ENCODE measurements at regions not wholly inside any gene's neighbourhood (a gene's known extent, or its start where the extent isn't known, plus 50 kb on each side); places are given as distances from the start of the nearest gene placed in this dataset.

GRCh38 chr11:131025020-131025419, 108.7 kb upstream of the SNX19 start:
- no peak for TF ChIP-seq EZH2 (IDR thresholded peaks at IDR 0.05; ENCODE audit: borderline replicate concordance, low read depth, low read length, severe bottlenecking)
- peak; percentile 54 for TF ChIP-seq CTCF (IDR thresholded peaks at IDR 0.05; ENCODE audit: borderline replicate concordance, extremely low read depth, low read length, poor library complexity, severe bottlenecking)
- peaks cover 4% of the 10 kb centered on the region for H3K27me3 ChIP-seq (ENCODE audit: insufficient read depth, low read length, poor library complexity)
- no peak overlapping the region for H2AFZ ChIP-seq (ENCODE audit: low read depth, low read length)
- no peaks in the 10 kb centered on the region for H3K9me3 ChIP-seq (ENCODE audit: insufficient read depth, low read length, severe bottlenecking)
- H3K4me2 ChIP-seq (ENCODE audit: insufficient read depth, low read length) = no peak overlapping the region
- H4K20me1 ChIP-seq (ENCODE audit: insufficient read depth, low read length) = no peaks in the 10 kb centered on the region
- H3K27ac ChIP-seq (ENCODE audit: low read length) = no peak overlapping the region
- H3K36me3 ChIP-seq (ENCODE audit: insufficient read depth, low read length) = no peaks in the 10 kb centered on the region
- no peak overlapping the region for H3K9ac ChIP-seq (ENCODE audit: low read depth, low read length)
- DNase-seq (no peak), ATAC-seq (ENCODE audit: insufficient read depth, low read depth) (no peak)
- H3K4me3 ChIP-seq (ENCODE audit: low read depth in 1 of 2, low read length in 2 of 2) = no peak overlapping the region
- no peaks in the 10 kb centered on the region for H3K4me1 ChIP-seq (ENCODE audit: insufficient read depth, low read length)
- H3K79me2 ChIP-seq (ENCODE audit: insufficient read depth, low read length) = no peaks in the 10 kb centered on the region

- no peak overlapping the region for H3K4me2 ChIP-seq (ENCODE audit: insufficient read depth, low read length)
- peaks cover 4% of the 10 kb centered on the region for H3K27me3 ChIP-seq (ENCODE audit: insufficient read depth, low read length, poor library complexity)
- ATAC-seq (ENCODE audit: insufficient read depth, low read depth) (no peak), DNase-seq (no peak)
- H3K79me2 ChIP-seq (ENCODE audit: insufficient read depth, low read length) = no peaks in the 10 kb centered on the region
- H3K36me3 ChIP-seq (ENCODE audit: insufficient read depth, low read length) = no peaks in the 10 kb centered on the region
- H3K4me3 ChIP-seq (ENCODE audit: low read depth in 1 of 2, low read length in 2 of 2) = no peak overlapping the region
- H3K27ac ChIP-seq (ENCODE audit: low read length) = no peak overlapping the region
- no peaks in the 10 kb centered on the region for H3K9me3 ChIP-seq (ENCODE audit: insufficient read depth, low read length, severe bottlenecking)
- H3K4me1 ChIP-seq (ENCODE audit: insufficient read depth, low read length) = no peaks in the 10 kb centered on the region
- no peak overlapping the region for H2AFZ ChIP-seq (ENCODE audit: low read depth, low read length)
- no peaks in the 10 kb centered on the region for H4K20me1 ChIP-seq (ENCODE audit: insufficient read depth, low read length)
- TF ChIP-seq CTCF (IDR thresholded peaks at IDR 0.05; ENCODE audit: borderline replicate concordance, extremely low read depth, low read length, poor library complexity, severe bottlenecking) = no peak
- TF ChIP-seq EZH2 (IDR thresholded peaks at IDR 0.05; ENCODE audit: borderline replicate concordance, low read depth, low read length, severe bottlenecking) = no peak
- H3K9ac ChIP-seq (ENCODE audit: low read depth, low read length) = no peak overlapping the region
Observed at GRCh38 chr11:131025421-131026125, 109.3 kb upstream of the SNX19 start.

GRCh38 chr11:131027491-131027890, 111.2 kb upstream of the SNX19 start:
- Histone ChIP-seq H3K27ac (ENCODE audit: low read length) (no peak overlapping the region), H3K79me2 (ENCODE audit: insufficient read depth, low read length) (no peaks in the 10 kb centered on the region), H3K27me3 (ENCODE audit: insufficient read depth, low read length, poor library complexity) (peaks cover 4% of the 10 kb centered on the region), H3K4me3 (ENCODE audit: low read depth in 1 of 2, low read length in 2 of 2) (no peak overlapping the region), H3K9ac (ENCODE audit: low read depth, low read length) (no peak overlapping the region), H4K20me1 (ENCODE audit: insufficient read depth, low read length) (no peaks in the 10 kb centered on the region), H2AFZ (ENCODE audit: low read depth, low read length) (no peak overlapping the region), H3K36me3 (ENCODE audit: insufficient read depth, low read length) (no peaks in the 10 kb centered on the region), H3K4me1 (ENCODE audit: insufficient read depth, low read length) (no peaks in the 10 kb centered on the region), H3K9me3 (ENCODE audit: insufficient read depth, low read length, severe bottlenecking) (no peaks in the 10 kb centered on the region), H3K4me2 (ENCODE audit: insufficient read depth, low read length) (no peak overlapping the region)
- TF ChIP-seq EZH2 (IDR thresholded peaks at IDR 0.05; ENCODE audit: borderline replicate concordance, low read depth, low read length, severe bottlenecking) (no peak), CTCF (IDR thresholded peaks at IDR 0.05; ENCODE audit: borderline replicate concordance, extremely low read depth, low read length, poor library complexity, severe bottlenecking) (no peak)
- DNase-seq (no peak), ATAC-seq (ENCODE audit: insufficient read depth, low read depth) (no peak)
